GM12865 (cell line): ENCODE measurements at regions not wholly inside any gene's neighbourhood (a gene's known extent, or its start where the extent isn't known, plus 50 kb on each side); places are given as distances from the start of the nearest gene placed in this dataset.

Experiments
- DNase-seq: peaks from one replicate; pipeline ENCODE4 v3.0.0; 2010; ENCODE audit warnings: low read depth
- H3K4me3 ChIP-seq: 2 replicates; pipeline ENCODE4 v1.5.1; 2011; ENCODE audit warnings: mild to moderate bottlenecking, low read depth, low read length, control low read depth
- TF ChIP-seq, protein P1 (sequence below): IDR thresholded peaks from 2 replicates; pipeline ENCODE4 v1.5.1; 2011; ENCODE audit warnings: low read length, control low read depth, low read depth, inconsistent platforms; ENCODE audit not compliant: insufficient read depth; ENCODE audit errors: missing control alignments

GRCh38 chr2:59744436-59744835 is 809.0 kb downstream of the BCL11A start:
- H3K4me3 ChIP-seq: no peak overlapping the region
- no peak for DNase-seq
- TF ChIP-seq, protein P1, sequence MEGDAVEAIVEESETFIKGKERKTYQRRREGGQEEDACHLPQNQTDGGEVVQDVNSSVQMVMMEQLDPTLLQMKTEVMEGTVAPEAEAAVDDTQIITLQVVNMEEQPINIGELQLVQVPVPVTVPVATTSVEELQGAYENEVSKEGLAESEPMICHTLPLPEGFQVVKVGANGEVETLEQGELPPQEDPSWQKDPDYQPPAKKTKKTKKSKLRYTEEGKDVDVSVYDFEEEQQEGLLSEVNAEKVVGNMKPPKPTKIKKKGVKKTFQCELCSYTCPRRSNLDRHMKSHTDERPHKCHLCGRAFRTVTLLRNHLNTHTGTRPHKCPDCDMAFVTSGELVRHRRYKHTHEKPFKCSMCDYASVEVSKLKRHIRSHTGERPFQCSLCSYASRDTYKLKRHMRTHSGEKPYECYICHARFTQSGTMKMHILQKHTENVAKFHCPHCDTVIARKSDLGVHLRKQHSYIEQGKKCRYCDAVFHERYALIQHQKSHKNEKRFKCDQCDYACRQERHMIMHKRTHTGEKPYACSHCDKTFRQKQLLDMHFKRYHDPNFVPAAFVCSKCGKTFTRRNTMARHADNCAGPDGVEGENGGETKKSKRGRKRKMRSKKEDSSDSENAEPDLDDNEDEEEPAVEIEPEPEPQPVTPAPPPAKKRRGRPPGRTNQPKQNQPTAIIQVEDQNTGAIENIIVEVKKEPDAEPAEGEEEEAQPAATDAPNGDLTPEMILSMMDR: no peak

GRCh38 chr2:59741840-59742239 is 811.6 kb downstream of the BCL11A start:
- no peak for DNase-seq
- TF ChIP-seq, protein P1: no peak

GRCh38 chr2:59739166-59739565 is 814.3 kb downstream of the BCL11A start:
- no peak overlapping the region for H3K4me3 ChIP-seq
- TF ChIP-seq, protein P1: no peak
- DNase-seq: no peak

More at GRCh38 chr2:59741840-59742239, 811.6 kb downstream of the BCL11A start:
- no peak overlapping the region for H3K4me3 ChIP-seq

DNA sequence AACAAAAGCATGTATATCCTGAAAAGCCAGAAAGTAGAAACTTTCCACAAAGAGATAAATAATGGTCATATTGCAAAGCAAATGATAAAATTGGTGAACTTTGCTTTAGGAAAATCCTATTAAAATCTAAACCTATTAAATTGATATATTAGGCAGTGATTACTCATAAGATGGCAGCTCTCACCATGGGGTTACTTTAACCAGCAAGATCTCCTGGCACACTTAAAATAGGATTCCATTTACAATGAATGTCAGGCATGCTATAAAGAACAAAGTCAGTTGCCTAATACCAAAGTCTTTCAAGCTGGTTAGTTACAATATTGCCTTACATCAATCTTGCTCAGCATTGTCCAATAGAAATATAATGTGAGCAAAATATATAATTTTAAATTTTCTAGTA is 816.2 kb downstream of the BCL11A start:
- TF ChIP-seq, protein P1: no peak
- no peak overlapping the region for H3K4me3 ChIP-seq
- DNase-seq: no peak

GRCh38 chr2:59734743-59735142 is 818.7 kb downstream of the BCL11A start:
- no peak for DNase-seq
- no peak overlapping the region for H3K4me3 ChIP-seq
- TF ChIP-seq, protein P1: no peak

DNA sequence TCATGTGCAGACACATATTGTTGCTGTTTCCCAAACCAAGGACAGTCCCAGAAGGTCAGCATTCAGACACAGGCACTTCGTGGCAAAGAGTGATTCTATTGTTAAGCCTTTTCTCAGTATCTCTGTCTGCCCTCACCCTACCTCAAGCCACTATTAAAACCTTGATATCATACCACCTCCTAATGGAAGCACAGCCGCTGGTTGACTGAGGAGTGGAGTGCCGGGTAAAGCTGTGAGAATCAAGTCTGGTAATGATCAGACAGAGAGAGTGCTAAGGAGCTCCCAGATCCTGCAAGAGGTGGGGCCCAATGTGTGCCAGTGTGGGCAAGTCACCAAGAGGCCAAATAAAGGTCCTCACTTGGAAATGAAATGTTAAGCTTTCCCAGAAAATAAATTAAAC is 819.5 kb downstream of the BCL11A start:
- TF ChIP-seq, protein P1: no peak
- H3K4me3 ChIP-seq: no peak overlapping the region
- no peak for DNase-seq

DNA sequence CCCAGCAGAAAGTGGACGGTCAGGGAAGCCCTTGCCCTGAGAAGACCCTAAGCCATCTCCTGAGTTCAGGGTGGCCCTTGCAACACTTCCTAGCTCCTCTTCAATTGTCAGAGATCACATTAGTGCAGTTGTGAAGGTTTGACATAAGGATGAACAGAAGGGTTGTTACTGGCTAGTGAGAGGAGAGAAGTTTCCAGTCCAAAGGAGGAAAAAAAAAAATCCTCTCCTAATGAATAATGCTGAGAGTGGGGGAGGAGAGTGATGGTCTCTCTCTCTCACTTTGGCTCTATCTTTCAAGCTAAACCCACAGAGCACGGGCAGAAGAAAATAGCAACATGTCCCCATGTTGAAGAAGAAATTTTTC is 819.9 kb downstream of the BCL11A start:
- TF ChIP-seq, protein P1: no peak
- DNase-seq: no peak
- H3K4me3 ChIP-seq: no peak overlapping the region
